Right renal pelvis (tissue), 4 donors: ENCODE measurements at regions not wholly inside any gene's neighbourhood (a gene's known extent, or its start where the extent isn't known, plus 50 kb on each side); places are given as distances from the start of the nearest gene placed in this dataset.

Experiments used
- DNase-seq, 4 donors: peaks; one replicate each; pipeline ENCODE4 v3.0.0-alpha.2; 2013; ENCODE audit warnings: low read depth in 4 of 4, low spot score in 3 of 4, missing footprints in 1 of 4

DNA sequence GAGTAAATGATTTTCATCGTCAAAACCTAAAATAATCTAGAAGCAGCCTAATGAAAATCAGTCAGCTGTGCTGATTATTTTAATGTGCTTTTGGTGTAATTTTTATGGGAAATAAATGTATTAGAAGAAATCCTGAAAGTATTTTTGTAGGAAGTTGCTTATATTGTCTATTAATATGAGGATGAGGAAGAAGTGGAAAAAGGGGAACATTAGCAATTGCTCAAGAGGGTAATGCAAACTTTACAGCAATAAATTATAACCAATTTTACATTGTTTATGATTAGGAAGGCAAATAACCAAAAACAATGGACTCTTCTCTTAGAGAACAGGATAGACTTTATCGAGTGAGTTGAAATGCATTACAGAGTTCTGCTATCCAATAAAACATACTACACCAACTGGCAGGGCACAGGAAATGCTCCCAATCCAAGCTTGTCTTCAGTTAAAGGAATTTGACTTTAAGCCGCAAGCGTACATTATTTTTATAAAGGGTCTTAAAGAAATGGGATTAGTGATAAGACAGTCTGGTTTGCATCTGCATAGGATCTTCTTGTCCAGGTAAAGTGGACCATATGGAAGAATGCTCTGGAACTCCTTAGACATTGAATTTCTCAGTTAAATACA lies 374.8 kb downstream of the PDGFC start:
- no peak for DNase-seq

- no peak for DNase-seq
These were observed 375.6 kb downstream of the PDGFC start for GRCh38 chr4:156596026-156596425.

DNA sequence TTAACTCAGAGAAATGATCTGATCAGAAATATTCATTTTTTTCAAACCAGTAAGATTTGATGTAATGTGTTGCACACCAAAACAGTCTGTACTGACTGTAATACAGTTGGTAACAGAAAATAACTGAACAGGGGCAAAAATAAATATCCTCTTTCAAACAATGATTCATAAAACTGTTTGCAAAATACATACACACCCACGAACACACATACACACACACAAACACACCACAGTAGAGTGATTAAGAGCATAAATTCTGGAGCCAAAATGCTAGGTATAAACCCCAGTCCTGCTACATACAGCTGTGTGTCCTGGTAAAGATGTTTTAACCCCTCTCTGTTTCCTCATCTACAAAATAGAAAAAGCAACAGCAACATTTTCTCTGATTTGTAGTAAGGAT lies 376.6 kb downstream of the PDGFC start:
- DNase-seq: no peak

GRCh38 chr4:156594624-156595023 lies 377.0 kb downstream of the PDGFC start:
- DNase-seq: no peak

DNA sequence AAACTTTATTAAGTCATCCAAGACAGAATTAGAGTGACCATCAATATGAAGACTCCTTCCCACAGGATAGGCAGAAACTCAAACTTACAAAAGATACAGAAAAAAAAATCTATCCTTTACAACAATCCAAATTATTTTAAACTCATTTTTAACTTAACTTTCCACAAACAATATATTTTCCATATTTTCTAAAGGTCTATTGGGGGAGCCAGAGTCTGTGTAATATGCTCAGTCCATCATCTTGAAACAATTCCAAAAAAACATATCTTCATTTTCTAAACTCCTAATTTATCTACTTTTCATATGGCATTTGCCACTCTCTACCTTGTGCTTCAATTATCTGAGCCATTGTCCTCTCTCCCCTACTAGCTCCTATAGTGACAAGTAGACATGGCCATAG lies 378.1 kb downstream of the PDGFC start:
- DNase-seq: no peak

- DNase-seq: no peak
These were observed 379.9 kb downstream of the PDGFC start for GRCh38 chr4:156591679-156592078.

- no peak for DNase-seq
These were observed 387.5 kb downstream of the PDGFC start for GRCh38 chr4:156584100-156584499.

DNA sequence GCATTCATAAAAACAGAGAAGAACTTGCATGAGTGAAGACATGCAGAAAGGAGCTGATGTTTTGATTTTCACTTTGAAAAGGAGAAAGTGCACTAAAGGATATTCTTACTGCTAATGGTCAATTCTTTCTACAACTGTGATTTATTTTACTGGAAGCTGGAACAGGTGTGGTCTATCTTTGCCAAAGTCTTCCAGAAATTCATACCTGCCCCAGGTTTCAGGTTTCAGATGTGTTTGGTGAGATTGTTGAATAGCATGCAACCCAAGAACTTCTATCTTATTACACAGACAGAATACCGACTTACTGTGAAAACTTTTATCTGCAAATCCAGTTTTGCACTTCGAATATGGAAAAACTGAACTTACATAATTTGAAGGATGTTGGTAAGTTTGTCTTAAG lies 388.3 kb downstream of the PDGFC start:
- DNase-seq: no peak

DNA sequence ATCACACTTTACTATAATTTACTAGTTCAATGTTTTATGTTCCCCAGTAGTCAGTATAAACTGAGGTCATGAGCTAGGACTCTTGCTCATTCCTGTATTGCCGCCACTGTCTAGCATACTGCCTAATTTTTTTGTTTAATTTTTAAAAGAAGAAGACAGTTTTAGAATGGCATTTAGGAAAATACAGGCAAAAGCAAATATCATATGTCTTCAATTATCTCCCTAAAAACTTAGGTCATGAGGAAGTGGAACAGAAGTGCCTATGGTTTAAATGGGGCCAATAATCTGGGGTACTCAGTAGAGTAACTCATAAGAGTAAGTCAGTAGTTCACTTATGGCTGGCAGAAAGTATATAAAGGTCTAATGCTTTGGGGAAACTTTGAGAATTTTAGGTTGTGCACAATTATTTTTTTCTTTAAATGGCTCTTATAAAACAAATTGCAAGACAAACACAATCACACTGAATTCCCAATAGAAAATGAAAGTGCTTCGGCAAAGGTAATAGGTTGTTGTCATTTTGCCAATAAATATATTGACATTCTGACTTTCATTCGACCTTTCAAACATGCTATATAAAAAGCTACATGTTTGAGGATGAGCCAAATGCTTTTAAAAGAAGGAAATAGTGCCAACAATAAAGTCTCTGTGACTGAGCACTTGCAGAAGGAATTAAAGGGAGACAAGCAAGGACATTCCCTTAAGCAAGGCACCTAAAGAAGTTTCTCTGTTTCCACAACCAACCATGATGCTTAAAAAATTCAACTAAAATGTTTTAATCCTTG lies 390.1 kb downstream of the PDGFC start:
- DNase-seq: no peak

DNA sequence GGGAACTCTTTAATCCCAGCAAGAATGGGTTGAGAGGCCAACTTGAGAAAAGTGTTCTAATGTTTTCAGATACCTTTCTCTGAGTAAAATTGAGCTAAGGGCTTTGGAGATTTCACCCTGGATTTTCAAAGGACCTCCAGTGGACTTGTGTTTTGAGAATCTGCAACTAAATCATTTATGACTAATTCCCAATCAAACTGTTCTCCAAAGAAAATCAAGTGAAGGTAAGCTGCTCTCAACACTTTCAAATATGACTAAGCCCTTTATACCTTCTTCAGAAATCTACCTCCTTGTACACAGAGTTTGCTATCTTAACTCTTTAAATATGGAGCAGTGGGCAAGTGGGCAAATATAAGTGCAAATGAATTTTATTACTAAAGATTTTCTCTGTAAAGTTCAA lies 392.9 kb downstream of the PDGFC start:
- DNase-seq: no peak

DNA sequence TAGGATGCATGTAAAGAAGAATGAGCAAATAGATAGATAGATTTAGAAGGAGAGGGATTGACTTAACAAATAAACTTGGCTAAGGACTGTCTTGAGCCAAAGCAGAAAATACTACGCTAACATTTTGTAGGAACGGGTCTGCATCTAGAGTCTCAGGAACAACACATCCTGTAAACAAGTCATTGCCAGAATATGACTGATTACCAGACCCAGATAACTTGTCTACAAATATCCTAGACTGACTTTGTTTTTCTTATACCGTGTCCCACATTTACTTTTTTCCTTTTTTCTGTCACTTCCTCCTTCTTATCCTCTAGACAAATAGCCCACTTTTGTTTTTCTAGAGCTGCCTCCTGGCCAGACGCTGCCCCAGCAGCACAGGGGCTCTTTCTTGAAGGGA lies 393.6 kb downstream of the PDGFC start:
- DNase-seq: no peak

DNA sequence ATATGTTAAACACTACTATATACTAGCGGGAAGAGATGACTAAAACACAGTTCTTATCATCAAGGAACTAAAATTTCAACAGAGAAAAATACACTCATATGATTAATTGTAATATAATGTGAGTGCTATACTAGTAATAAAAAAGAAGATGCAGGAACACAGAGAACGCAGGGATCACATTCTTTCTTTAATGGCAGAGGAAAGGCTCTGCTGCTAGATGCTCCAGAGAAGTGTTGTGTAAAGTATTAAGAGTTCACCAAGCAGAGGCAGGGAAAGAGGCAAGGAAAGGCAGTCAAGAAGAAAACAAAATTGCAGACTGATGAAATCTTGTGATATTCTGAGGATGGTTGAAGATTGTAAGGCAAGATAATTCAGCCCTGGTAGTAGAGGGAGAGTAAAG lies 394.7 kb downstream of the PDGFC start:
- no peak for DNase-seq

- no peak for DNase-seq
These were observed 396.0 kb downstream of the PDGFC start for GRCh38 chr4:156575430-156576073.

- DNase-seq: no peak
These were observed 400.5 kb downstream of the PDGFC start for GRCh38 chr4:156571146-156571545.

DNA sequence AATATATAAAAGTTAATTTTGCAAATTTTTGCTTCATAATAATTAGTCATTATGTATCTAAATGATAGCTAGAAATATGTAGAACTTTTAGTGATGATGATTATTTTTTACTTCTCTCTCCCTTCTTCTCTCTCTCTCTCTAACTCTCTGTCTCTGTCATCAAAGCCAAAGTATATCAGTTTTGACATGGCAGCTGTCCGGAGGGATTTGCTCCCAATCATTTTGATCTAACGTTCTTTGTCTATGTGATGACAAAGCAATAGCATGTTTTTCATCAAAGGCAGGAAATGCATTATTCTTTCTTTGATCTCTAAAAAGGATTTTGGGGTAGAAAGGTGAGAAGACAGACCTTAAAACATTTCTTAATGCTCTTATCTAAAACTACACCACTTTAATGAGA lies 402.1 kb downstream of the PDGFC start:
- DNase-seq: no peak

GRCh38 chr4:156568484-156568883 lies 403.1 kb downstream of the PDGFC start:
- DNase-seq: no peak

GRCh38 chr4:156568041-156568440 lies 403.6 kb downstream of the PDGFC start:
- no peak for DNase-seq

GRCh38 chr4:156560701-156561100 lies 410.9 kb downstream of the PDGFC start:
- DNase-seq: no peak

DNA sequence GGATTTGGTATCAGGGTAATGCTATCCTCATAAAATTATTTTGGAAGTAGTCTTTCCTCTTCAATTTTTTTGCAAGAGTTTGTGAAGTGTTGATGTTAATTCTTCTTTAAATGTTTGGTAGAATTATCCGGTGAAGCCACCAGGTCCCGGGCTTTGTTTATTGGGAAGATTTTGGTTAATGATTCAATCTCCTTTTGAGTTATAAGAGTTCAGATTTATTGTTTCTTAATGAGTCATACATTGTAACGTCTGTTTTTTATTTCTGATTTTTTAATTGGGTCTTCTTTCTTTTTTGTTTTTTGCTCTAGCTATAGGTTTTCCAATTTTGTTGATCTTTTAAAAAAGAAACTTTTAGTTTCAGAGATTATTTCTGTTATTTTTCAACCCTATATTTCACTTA lies 412.3 kb downstream of the PDGFC start:
- DNase-seq: no peak

GRCh38 chr4:156558373-156559025 lies 413.1 kb downstream of the PDGFC start:
- no peak for DNase-seq

DNA sequence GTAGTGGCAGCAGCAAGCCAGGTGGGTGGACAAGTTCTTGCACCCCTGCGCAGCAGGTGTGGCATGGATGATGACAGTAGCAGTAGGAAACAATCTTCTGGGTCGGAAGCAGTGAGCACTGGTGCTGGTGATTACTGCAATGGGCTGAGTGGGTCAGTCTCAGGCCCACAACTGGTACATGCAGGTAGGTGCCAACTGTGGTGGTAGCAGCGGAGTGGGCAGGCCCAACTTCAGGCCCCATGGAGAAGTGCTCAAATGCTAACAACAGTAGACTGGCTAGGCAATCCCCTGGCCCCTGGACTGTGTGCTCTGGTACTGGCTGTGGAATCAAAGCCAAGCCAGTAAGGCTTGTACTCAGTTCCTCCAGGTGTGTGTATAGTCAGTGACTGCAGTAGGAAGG lies 413.7 kb downstream of the PDGFC start:
- no peak for DNase-seq

DNA sequence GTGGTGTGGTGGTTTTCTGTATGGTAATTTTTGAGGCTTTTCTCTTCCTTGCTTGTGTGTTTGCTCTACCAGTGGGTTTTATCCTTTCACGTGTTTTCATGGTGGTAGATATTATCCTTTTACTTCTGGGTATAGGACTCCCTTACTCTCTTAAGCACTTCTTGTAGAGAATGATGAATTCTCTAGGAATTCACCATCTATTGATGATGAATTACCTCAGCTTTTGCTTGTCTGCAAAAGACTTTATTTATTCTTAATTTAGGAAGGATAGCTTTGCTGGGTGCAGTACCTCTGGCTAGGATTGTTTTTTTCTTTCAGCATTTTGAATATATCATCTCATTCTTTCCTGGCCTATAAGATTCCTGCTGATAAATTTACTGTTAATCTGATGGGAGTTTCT lies 415.3 kb downstream of the PDGFC start:
- DNase-seq: no peak
